Gastrocnemius medialis (tissue), 4 donors: ENCODE measurements at regions not wholly inside any gene's neighbourhood (a gene's known extent, or its start where the extent isn't known, plus 50 kb on each side); places are given as distances from the start of the nearest gene placed in this dataset.

Experiments
- CTCF ChIP-seq, 5 experiments: fragments of 450-650 bp in 3 of 5; fragments of 200-600 bp in 2 of 5; sonication (generic) in 2 of 5; IDR thresholded peaks in 4 of 5; conservative IDR thresholded peaks in 1 of 5; 1 replicate in 4 of 5; 2 replicates in 1 of 5; pipeline ENCODE4 v1.5.1; 2016 to 2019; ENCODE audit warnings: antibody characterized with exemption in 5 of 5, mild to moderate bottlenecking in 3 of 5, moderate library complexity in 3 of 5
- POLR2A ChIP-seq, 2 donors: fragments of 450-650 bp; IDR thresholded peaks; one replicate each; pipeline ENCODE4 v1.6.1; 2017; ENCODE audit warnings: antibody characterized with exemption in 2 of 2, mild to moderate bottlenecking in 2 of 2, moderate library complexity in 2 of 2

GRCh38 chr12:73321319-73321718 is 1049.1 kb downstream of the TRHDE start:
- TF ChIP-seq CTCF (IDR thresholded peaks at IDR 0.05 in 4 of 5, conservative IDR thresholded peaks at IDR 0.05 in 1 of 5) (no peak), POLR2A (IDR thresholded peaks at IDR 0.05) (no peak)
